Astrocyte (in vitro differentiated cells and primary cell): ENCODE measurements at regions not wholly inside any gene's neighbourhood (a gene's known extent, or its start where the extent isn't known, plus 50 kb on each side); places are given as distances from the start of the nearest gene placed in this dataset.

ENCODE experiments used
- DNase-seq: peaks from one replicate; pipeline ENCODE4 v3.0.0-alpha.2; 2010; ENCODE audit warnings: low read depth
- FAIRE-seq: peaks from 2 replicates; lab custom pipeline; 2011; peaks lifted over from hg19 to GRCh38; lab: Jason Lieb, UNC
- H2AFZ ChIP-seq: 2 replicates; pipeline ENCODE4 v1.6.0; 2012; ENCODE audit warnings: low read depth, low read length, inconsistent platforms
- H3K27ac ChIP-seq: 2 replicates; pipeline ENCODE4 v1.5.1; 2011; ENCODE audit warnings: low read depth, low read length, inconsistent platforms
- H3K27me3 ChIP-seq: 2 replicates; pipeline ENCODE4 v1.6.0; 2011; ENCODE audit warnings: low read length, inconsistent platforms; ENCODE audit not compliant: insufficient read depth
- H3K36me3 ChIP-seq: 2 replicates; pipeline ENCODE4 v1.5.1; 2011; ENCODE audit warnings: low read length, inconsistent platforms; ENCODE audit not compliant: insufficient read depth
- H3K4me1 ChIP-seq: 2 replicates; pipeline ENCODE4 v1.5.1; 2011; ENCODE audit warnings: low read length, inconsistent platforms; ENCODE audit not compliant: insufficient read depth
- H3K4me2 ChIP-seq: 2 replicates; pipeline ENCODE4 v1.6.0; 2012; ENCODE audit warnings: low read length, inconsistent platforms
- H3K4me3 ChIP-seq: 2 replicates; pipeline ENCODE4 v1.5.1; 2011; ENCODE audit warnings: low read depth, mild to moderate bottlenecking, low read length, inconsistent platforms; ENCODE audit not compliant: insufficient read depth
- H3K79me2 ChIP-seq: 2 replicates; pipeline ENCODE4 v1.6.0; 2012; ENCODE audit warnings: mild to moderate bottlenecking, low read length, inconsistent platforms; ENCODE audit not compliant: insufficient read depth
- H3K9ac ChIP-seq: 2 replicates; pipeline ENCODE4 v1.6.0; 2012; ENCODE audit warnings: mild to moderate bottlenecking, low read length, inconsistent platforms
- H3K9me3 ChIP-seq: 2 replicates; pipeline ENCODE4 v1.5.1; 2012; ENCODE audit warnings: low read depth, mild to moderate bottlenecking, low read length, inconsistent platforms; ENCODE audit not compliant: insufficient read depth
- H4K20me1 ChIP-seq: 2 replicates; pipeline ENCODE4 v1.6.0; 2012; ENCODE audit warnings: low read length, inconsistent platforms; ENCODE audit not compliant: insufficient read depth
- H3K27ac Mint-ChIP-seq: one replicate; pipeline ENCODE4 v1.8.0; 2021; ENCODE audit warnings: mild to moderate bottlenecking, mixed read lengths; ENCODE audit not compliant: unreplicated experiment
- H3K27me3 Mint-ChIP-seq: one replicate; pipeline ENCODE4 v1.8.0; 2021; ENCODE audit warnings: low read depth, mixed read lengths; ENCODE audit not compliant: unreplicated experiment
- H3K36me3 Mint-ChIP-seq: one replicate; pipeline ENCODE4 v1.8.0; 2021; ENCODE audit warnings: low read depth, mixed read lengths; ENCODE audit not compliant: unreplicated experiment
- H3K4me1 Mint-ChIP-seq: one replicate; pipeline ENCODE4 v1.8.0; 2021; ENCODE audit warnings: low read depth, mixed read lengths; ENCODE audit not compliant: unreplicated experiment
- H3K4me3 Mint-ChIP-seq: one replicate; pipeline ENCODE4 v1.8.0; 2021; ENCODE audit warnings: mild to moderate bottlenecking, moderate library complexity, mixed read lengths; ENCODE audit not compliant: unreplicated experiment
- H3K9me3 Mint-ChIP-seq: one replicate; pipeline ENCODE4 v1.8.0; 2021; ENCODE audit warnings: mild to moderate bottlenecking, mixed read lengths; ENCODE audit not compliant: unreplicated experiment
- CTCF ChIP-seq: IDR thresholded peaks from 2 replicates; pipeline ENCODE4 v1.5.1; 2011; ENCODE audit warnings: low read depth, mild to moderate bottlenecking, inconsistent platforms, low read length, moderate library complexity; ENCODE audit not compliant: insufficient read depth
- EZH2 ChIP-seq: IDR thresholded peaks from 2 replicates; pipeline ENCODE4 v1.6.1; 2012; ENCODE audit warnings: mild to moderate bottlenecking, low read length, inconsistent platforms; ENCODE audit not compliant: insufficient read depth

DNA sequence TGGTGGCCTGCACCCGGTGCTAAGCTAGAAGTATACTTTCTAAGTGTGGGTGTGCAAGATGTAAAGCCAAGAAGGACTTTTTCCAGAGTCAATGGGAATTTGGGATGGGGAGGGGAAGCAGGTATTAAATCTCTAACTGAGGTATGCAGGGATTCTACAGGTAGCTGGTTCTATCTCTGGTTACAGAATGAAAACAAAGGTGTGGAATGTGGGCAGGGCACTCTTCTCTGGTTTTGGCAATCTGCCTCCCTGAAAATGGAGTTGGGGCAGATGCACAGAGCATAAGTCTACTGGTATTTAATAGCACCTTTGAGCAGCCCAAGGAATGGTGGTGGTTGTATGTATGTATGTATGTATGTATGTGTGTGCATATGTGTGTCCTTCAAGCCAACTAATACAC lies 66.7 kb upstream of the PPP1R12A start:
- H2AFZ ChIP-seq = no peak overlapping the region
- no peak for TF ChIP-seq EZH2
- no peak for TF ChIP-seq CTCF
- Mint-ChIP-seq H3K4me1 (no peaks in the 10 kb centered on the region), H3K27me3 (no peaks in the 10 kb centered on the region), H3K27ac (no peak overlapping the region), H3K36me3 (no peaks in the 10 kb centered on the region), H3K4me3 (no peak overlapping the region), H3K9me3 (peaks cover 2% of the 10 kb centered on the region)
- no peaks in the 10 kb centered on the region for H3K4me1 ChIP-seq
- no peaks in the 10 kb centered on the region for H3K79me2 ChIP-seq
- H4K20me1 ChIP-seq = no peaks in the 10 kb centered on the region
- DNase-seq = no peak
- H3K9me3 ChIP-seq = no peaks in the 10 kb centered on the region
- no peaks in the 10 kb centered on the region for H3K36me3 ChIP-seq
- H3K9ac ChIP-seq = no peak overlapping the region
- H3K27me3 ChIP-seq = no peaks in the 10 kb centered on the region
- no peak for FAIRE-seq
- no peak overlapping the region for H3K27ac ChIP-seq
- H3K4me3 ChIP-seq = no peak overlapping the region
- no peak overlapping the region for H3K4me2 ChIP-seq

GRCh38 chr12:80000831-80001230 lies 65.9 kb upstream of the PPP1R12A start:
- Histone ChIP-seq H3K4me3 (no peak overlapping the region), H3K4me2 (no peak overlapping the region), H4K20me1 (no peaks in the 10 kb centered on the region), H3K9ac (no peak overlapping the region), H3K27ac (no peak overlapping the region), H3K27me3 (no peaks in the 10 kb centered on the region), H3K4me1 (no peaks in the 10 kb centered on the region), H3K36me3 (no peaks in the 10 kb centered on the region), H3K9me3 (no peaks in the 10 kb centered on the region), H2AFZ (no peak overlapping the region), H3K79me2 (no peaks in the 10 kb centered on the region)
- FAIRE-seq (no peak), DNase-seq (no peak)
- Mint-ChIP-seq H3K4me1 (no peaks in the 10 kb centered on the region), H3K27ac (no peak overlapping the region), H3K36me3 (no peaks in the 10 kb centered on the region), H3K4me3 (no peak overlapping the region), H3K27me3 (no peaks in the 10 kb centered on the region), H3K9me3 (peaks cover 2% of the 10 kb centered on the region)
- TF ChIP-seq CTCF (no peak), EZH2 (no peak)

DNA sequence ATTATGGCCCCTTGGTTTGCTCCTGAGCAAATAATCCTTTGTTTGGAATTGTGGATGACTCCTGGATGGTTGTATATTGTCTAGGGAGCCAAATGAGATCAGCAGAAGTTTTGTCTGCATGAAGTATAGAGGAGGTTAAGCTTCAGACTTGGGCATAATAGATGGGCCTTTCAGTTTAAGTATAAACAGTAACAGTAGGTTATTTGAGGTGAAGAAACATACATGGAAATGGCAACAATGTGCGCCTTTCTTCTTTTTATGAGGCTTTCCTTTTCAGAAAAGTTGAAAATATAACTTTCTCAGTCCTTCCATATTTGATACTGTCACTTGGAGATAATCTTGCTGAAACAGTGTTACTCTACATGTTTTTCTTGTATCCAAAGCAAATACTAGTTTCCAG lies 63.7 kb upstream of the PPP1R12A start:
- no peak overlapping the region for H3K27ac Mint-ChIP-seq
- H2AFZ ChIP-seq = no peak overlapping the region
- H3K4me2 ChIP-seq = no peak overlapping the region
- no peak overlapping the region for H3K9ac ChIP-seq
- no peak overlapping the region for H3K4me3 ChIP-seq
- H3K9me3 ChIP-seq = no peaks in the 10 kb centered on the region
- H3K79me2 ChIP-seq = no peaks in the 10 kb centered on the region
- H3K27ac ChIP-seq = no peak overlapping the region
- no peaks in the 10 kb centered on the region for H4K20me1 ChIP-seq
- H3K36me3 ChIP-seq = no peaks in the 10 kb centered on the region
- peaks cover 2% of the 10 kb centered on the region for H3K9me3 Mint-ChIP-seq
- no peaks in the 10 kb centered on the region for H3K4me1 Mint-ChIP-seq
- no peak for FAIRE-seq
- no peaks in the 10 kb centered on the region for H3K27me3 ChIP-seq
- no peaks in the 10 kb centered on the region for H3K36me3 Mint-ChIP-seq
- TF ChIP-seq CTCF = no peak
- no peaks in the 10 kb centered on the region for H3K4me1 ChIP-seq
- H3K4me3 Mint-ChIP-seq = no peak overlapping the region
- DNase-seq = no peak
- no peaks in the 10 kb centered on the region for H3K27me3 Mint-ChIP-seq
